HG03135 (cell line): ENCODE measurements at regions not wholly inside any gene's neighbourhood (a gene's known extent, or its start where the extent isn't known, plus 50 kb on each side); places are given as distances from the start of the nearest gene placed in this dataset.

ENCODE experiments used
- ATAC-seq: cut with Tn5 transposase; IDR thresholded peaks from one replicate; pipeline ENCODE4 v1.9.1; 2021; ENCODE audit warnings: mild to moderate bottlenecking, moderate library complexity; ENCODE audit not compliant: unreplicated experiment

DNA sequence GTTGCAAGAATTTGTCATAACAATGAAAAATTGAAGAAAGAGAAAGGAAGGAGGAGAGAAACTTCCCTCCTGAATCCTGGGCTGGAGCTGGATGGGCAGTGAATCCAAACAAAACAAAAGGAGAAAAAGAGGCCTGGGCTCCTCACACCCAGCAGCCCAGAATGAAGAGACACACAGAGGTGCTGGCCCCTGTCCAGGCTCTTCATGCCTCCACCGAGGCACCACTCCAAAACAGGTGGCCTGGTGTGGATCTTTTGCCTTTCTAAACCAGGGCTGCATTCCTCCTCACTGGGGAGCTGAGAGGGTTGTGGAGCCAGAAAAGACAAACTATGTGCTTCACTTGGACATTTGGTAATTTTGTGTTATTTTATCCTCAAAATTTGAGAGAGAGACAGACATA lies 76.0 kb downstream of the FAM124B start:
- ATAC-seq, result no peak

DNA sequence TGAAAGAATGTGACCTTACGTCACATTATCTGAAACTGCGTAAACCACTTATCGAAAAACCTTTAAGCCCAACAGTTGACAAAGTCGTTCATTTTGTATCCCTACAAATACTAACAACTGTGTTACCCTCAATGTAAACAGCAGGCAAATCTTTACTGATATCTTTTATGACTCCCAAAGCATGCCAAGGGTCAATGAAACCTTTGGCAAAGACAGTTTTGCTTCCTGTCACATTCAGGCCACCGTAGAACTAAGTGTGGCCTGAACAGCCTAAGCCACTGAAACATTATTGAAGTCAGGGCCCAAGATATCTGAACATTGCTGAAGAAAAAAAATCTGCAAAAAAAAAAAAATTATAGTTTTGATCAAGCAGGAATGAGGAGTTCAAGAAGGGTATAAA lies 77.3 kb downstream of the FAM124B start:
- no peak for ATAC-seq

DNA sequence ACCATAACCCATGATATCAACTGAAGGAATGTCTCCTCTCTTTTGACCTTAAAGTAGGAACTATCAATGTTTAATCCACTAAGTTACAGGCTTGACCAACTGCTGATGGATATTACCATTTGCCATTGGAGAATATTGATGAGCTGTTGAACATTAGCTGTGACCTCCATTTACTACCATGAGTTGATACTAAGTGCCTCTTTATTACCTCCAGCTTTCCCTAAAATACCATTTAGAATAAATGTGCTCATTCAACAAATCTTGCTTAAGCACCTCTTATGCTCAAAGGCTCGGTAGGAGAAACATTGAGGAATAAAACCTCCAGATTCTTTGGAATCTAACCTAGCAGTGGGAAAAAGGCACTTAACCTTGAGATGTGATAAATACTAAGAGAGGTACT lies 81.2 kb downstream of the FAM124B start:
- ATAC-seq, result no peak

DNA sequence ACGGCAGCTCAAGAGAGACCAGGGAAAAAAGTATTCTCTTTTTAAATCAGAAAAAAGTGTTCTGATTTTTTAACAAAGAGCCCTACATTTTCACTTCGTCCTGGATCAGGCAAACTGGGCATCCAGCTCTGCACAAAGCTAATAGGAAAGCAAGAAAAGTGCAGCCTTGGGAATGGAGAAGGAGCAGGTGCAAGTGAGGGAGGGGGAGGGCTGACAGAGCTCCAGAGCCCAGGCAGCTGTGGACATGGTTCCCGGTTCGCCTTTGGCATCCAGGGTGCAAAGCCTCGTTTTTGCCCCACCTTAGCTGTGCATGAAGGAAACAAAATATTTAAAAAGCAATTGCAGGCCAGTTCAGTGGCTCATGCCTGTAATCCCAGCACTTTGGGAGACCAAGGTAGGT lies 82.2 kb downstream of the FAM124B start:
- ATAC-seq, result no peak

DNA sequence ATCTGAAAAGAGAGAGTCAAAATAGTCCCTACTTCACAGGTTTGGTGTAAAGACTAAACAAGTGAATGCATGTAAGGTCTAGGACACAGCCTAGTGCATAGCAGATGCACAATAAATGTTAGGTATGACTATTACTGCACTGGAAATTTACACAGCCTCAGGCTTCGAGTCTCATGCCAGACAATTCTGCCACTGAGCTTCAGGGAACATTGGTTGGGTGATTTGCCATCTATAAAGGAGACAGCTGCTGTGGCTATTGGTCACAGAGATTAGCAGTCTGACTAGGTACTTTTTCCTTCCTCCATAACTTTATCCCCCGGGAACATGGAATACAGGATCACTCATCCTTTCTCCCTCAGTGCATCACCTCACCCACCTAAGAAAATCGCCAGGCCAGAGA lies 89.2 kb downstream of the FAM124B start:
- no peak for ATAC-seq

DNA sequence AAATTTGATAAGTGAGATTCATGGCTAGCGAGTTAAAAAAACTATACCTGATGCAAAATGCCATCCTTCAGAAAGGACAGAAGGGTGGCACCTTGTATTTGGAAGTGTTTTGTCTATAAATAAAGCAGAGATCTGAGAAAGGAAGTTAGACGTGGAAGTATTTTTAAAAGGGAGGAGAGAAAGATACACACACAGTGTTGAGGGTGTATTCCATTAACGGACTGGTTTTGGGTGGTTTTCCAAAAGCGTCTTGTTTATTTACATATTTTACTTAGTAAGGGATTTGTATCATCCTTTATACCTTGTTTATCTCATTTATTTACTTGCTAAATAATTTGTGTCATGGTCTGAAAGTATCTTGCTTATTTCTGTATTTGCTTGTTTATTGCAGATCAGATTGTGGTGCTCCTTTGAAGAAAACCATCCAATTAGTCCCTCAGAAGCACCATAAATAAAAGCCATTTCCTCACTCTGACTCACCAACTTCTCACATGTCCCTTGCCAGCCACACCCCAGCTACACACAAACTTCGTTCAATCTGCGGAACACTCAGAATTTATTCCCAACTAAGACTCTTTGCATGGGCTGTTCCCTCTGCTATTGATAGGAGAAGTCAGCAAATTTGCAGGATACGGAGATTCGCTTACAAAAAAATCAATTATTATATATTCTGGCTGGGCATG lies 90.8 kb downstream of the FAM124B start:
- ATAC-seq, result no peak

DNA sequence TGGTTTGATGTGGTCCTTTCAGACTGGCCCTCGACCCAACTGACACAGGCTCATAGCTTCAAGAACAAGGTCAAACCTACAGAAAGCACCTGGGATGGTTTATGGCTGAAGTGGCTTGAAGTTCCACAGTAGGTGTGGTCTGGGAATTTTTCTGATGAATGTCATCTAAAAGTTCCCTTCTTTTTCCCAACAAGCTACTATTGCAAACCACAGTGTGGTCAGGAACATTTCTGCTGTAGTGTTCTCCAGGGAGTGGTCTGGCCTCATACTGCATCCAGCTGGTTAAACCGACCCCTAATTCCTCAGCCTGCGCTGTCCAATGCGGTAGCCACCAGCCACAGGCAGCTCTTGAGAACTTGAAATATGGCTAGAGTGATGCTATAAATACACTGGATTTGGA lies 92.7 kb downstream of the FAM124B start:
- ATAC-seq, result no peak

DNA sequence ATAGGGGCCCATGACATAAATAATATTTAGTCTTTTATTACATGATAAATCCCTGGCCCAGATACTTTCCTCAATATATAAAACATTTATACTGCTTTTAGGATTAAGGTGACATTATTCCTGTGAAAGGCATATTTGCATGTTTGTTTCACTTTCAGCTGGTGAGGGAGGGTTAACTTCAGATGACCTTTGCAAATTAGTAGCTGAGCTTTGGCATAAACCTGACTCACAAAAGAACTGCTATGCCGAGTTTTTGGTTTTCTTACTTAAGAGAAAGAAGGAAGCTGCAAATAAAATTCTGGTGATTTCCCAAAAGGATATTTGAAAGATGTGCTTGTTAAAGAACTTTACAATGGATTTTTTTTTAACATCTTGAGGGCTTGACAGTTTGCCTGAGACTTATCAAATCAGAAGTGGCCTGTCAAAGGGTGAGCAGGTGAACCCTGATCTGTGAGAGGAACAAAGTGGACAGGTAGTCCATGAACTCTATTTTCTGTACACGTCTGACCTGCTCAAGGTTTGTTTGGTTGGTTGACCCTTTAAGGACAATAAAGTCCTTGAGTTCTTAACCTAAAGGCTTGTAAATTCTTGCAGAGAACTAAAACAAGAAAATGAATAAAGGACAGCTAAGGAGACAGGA lies 93.5 kb downstream of the FAM124B start:
- peak; percentile 87 for ATAC-seq

DNA sequence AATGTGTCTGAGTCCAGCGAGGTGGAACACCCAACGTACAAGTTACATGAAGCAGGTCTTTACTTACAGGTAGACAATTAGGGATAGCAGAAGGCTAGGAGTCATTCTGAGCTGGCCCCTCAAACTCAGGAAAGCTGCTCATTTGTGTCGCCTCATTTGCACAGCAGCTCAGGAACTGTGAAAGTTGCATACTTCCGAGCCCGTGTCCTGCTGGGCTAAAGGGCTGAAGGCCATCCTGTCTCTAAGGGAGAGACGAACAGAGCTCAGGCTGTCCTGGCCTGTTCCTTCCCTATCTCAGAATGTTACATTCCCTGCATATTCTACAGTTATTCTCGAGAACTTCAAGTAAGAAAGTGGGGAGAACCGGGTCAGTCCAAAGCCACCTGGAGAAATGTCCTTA lies 99.0 kb downstream of the FAM124B start:
- no peak for ATAC-seq

DNA sequence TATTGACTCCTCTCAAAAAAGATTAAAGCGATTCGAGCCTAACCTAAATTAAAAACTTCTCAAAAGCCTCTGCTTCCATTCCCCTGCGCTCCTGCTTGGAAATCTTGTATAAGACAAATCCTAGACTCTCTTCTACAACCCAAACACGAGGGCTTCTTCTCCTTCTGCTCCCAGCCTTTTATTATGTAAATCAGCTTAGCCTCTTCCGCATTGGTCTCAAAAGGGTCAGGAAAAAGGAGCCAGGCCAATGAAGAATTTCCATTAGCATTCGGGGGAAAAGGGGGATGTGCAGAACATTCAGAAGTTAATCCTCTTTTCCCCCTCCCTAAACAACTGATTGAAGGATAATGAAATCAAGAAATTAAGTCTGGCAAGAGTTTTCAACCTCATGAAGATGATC lies 107.9 kb downstream of the FAM124B start:
- ATAC-seq, result no peak

DNA sequence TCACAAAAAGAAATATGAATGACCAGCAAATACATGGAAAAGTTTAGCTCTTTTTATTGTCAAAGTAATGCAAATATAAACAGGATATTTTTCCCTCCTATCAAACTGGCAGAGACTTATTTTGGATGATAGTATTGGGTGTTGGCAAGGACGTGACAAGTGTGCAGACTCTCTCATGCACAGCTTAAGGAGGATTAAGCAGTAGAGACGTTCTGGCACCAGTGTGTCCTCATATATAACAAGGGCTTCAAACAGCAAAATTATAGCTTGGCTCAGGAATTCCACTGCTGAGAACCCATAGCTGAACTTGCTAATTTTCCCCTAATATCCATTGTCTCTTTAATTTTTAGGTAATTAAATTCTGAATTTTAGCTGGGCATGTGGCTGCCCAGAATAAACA lies 114.4 kb downstream of the FAM124B start:
- ATAC-seq, result no peak

DNA sequence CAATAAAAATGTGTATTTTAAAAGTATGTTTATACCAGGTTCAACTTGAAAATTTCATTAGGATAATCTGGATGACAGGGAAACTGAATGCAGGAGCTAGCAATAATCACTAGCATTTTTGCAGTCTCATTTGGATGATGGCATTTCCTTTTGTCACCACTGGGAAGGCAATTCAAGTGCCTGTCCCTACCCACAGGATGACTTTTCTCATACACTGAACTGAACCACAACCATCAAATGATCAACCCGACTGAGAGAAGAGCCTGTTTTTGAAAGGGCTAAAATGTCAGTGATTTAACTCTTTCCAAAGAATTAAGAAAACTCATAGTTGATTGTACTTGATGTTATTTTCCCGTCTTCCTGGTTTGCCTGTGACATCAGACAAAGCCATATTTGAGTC lies 115.0 kb downstream of the FAM124B start:
- ATAC-seq, result no peak

DNA sequence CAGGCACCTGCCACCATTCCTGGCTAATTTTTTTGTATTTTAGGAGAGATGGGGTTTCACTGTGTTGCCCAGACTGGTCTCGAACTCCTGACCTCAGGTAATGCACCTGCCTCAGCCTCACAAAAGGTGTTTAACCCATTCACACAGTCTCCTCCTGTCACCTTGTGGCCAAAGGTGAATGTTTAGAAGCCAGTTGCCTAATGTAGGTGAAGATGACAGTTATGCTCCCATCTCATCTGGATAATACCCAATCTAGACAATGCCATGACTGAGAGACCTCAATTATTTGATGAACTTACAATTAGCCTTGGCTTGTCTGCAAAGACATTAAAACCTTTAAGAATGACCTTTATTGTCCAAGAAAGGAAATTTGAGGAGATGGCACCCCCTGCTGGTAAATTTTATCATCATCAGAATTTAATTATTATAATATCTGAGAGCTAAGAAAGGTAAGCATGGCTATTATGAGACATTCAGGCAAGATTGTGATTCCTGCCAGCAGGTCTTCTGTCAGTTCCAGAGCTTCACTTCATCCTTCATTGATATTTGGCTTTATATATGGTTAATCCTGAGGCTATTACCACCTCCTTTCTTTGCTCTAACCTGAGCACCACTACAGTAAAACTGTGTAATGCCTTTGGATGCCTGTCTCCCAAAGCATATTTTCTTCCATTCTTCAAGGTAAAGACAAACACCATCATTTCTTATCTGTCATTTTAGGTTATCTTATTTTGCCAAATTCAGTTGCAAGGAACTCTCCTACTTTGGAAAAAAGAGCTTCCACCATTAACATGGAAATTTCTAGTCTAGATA lies 117.6 kb downstream of the FAM124B start:
- ATAC-seq, result no peak

DNA sequence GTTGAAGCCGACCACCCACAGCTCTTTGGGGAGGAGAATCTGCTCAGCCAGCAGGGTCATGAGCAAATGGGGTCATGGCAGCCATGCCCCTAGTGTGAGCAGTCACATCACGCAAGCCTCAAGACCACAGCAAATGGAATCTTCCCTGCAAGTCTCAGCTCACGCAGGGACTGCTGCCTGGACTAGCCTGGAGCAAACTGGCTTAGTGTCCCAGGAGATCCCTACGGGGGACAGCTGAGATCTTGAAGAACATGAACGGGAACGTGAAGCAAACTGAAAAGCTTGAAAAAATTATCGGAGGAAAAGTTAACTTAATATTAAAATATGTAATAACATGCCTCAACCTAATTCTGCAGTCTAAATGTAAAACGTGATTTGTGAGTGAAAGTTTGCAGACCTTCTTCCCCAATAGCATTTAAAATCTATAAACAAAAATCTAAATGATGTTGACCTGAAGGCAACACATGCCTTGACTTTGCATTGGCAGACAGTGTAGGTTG lies 118.4 kb downstream of the FAM124B start:
- no peak for ATAC-seq

DNA sequence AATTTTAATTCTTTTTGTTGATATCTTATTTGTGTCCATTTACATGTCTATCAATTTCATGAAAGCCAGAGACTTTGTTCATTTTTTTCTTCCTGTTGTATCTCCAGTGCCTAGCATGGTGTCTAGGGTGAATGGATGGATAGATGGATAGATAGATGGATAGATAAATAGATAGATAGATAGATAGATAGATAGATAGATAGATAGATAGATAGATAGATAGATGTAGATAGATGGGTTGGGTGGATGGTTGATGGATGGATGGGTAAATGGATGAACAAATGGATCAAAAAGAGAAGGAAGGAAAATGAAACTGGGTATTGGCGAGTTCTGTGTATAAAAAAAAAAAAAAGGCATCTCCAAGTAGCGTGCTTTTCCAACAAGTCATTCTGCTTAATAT lies 120.5 kb downstream of the FAM124B start:
- ATAC-seq, result no peak

DNA sequence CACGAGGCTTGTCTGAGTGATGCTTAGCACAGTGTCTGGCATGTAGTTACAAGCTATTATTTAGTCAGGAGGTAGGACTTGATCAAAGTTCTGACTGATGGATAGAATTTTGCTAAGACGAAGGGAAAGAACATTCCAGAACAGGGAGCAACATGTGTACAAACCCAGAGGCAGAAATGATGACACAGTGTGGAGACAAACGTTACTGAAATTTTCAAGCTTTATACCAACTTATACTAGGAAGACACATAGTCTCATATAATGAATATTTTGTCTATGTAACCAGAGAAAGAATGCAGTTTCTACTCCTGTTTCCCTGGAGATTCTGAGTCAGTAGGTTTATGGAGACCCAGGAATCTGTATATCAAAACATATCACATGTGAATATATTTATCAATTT lies 123.4 kb downstream of the FAM124B start:
- ATAC-seq, result no peak

DNA sequence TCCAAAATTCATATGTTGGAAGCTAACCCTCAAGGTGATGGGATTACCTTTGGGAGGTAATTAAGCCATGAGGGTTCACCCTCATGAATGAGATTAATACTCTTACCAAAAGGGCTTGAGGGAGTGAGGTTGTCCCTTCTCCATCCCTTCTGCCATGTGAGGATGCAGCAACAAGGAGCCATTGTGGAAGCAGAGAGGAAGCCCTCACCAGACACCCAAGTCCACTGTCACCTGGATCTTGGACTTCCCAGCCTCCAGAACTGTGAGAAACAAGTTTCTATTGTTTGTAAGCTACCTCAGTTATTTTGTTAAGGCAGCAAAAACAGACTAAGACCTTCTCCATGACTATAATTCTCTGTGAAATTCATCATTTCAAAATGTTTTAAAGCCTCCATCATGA lies 125.7 kb downstream of the FAM124B start:
- no peak for ATAC-seq

DNA sequence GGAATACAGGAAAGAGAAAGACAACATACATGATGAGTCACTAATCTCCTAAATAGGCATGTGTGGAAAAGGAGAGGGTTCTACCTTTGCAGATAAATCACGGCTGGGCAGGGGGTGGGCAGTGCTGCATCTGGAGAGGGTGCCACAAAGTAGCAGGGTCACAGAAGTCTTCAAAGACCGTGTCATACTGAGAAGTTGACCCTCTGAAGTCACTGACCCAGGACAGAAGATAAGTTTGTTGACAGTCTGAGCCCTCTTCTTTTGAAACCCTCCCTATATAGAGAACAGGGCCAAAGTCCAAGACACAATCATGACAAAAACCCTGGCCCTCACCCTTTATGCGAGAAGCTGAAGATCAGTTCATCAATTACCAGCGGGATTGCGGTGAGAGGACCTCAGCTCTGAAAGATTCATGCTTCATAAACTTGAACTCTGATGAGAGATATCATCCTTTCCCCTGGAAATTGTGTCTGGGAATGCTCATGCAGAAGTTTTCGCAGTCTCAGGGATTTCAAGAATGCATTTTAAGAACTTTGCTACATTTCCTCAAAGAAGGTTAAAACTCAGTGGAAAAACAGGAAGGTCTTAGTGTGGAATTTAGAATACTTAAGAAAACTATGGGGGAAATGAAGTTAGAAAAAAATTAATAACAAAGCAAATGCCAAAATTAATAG lies 129.5 kb downstream of the FAM124B start:
- no peak for ATAC-seq

DNA sequence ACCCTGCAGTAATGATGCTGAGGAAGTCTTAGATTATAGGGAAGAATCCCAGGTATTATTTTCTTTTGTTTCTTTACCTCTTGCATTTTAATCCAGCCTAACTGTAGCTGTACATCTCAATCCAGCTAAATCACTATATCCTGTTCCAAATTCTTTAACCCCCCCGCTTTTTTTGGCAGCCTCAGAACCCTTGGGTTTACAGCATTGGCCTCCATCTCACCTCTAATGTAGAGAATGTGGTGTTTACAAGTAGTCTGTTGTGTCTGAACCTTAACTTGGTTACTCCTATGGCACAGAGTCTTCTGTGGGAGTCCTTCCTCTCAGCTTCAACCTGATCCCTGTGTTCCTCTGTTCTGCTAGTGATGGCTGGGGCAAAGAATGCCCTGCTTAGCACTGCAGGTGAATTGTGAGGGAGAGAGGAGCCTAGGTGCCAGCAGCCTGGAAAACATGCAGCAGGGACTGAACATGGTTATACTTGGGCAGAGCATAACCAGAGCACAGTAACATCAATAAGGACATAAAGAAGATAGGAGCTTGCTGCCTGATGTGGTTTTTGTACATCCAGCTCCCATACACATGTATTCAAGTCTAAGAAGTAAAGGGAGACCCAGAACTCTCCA lies 130.2 kb downstream of the FAM124B start:
- no peak for ATAC-seq

DNA sequence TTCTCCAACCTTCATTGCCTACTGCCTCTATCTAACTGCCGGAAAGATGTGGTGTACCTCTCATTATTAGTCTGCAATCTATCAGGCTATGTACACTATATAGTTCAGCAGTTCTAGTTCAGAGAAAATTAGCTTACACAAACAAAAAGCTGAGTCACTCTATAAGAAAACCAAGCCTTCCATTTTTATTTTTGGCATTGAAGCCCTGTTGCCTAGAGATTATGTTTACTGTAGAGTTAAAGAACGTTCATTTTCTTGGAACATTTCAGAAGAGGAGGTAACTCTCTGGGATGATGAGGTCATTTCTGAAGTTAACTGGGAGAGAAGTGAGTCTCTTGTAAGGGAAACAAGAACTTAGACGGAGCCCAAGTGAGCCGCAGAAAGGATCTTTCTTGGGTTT lies 133.5 kb downstream of the FAM124B start:
- ATAC-seq, result no peak

DNA sequence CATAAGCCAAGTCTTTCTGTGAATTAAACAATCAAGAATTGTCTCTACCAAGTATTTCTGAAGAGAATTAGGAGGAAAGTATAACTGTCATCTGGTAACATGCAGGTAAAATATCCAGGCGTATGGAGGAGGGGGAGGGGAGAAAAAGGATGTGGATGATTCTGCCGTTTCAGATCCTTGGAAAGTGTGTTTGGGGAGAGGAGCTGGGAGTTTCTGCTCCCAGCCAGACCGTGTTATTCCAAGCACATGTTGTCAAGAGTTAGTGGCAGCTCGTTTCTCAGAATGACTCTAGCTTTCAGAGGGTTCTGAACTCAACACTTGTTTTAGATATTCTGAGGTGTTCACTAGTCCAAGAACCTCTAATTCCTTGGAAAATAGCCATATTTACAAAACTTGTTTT lies 137.6 kb downstream of the FAM124B start:
- ATAC-seq, result no peak
